ENCODE measurements at regions not wholly inside any gene's neighbourhood (a gene's known extent, or its start where the extent isn't known, plus 50 kb on each side); places are given as distances from the start of the nearest gene placed in this dataset.
"Not testable (repeated sequence)": the region's sequence is repeated elsewhere in the genome, so short reads cannot be mapped to it uniquely, and the experiment has no call there.

GRCh38 chr15:58363673-58364072, 68.1 kb upstream of the LIPC start:
- TF ChIP-seq CTCF (IDR thresholded peaks at IDR 0.05; ENCODE audit: low read depth, low read length, missing input control); EGR1 (IDR thresholded peaks at IDR 0.05; ENCODE audit: low read depth in 2 of 2); YY1 (IDR thresholded peaks at IDR 0.05); REST (IDR thresholded peaks at IDR 0.05); GABPA (IDR thresholded peaks at IDR 0.05 in 1 of 2, conservative IDR thresholded peaks at IDR 0.05 in 1 of 2); JUND (IDR thresholded peaks at IDR 0.05); MAX (IDR thresholded peaks at IDR 0.05); ZBTB33 (IDR thresholded peaks at IDR 0.05): not testable (repeated sequence)
- TF ChIP-seq RAD21 (IDR thresholded peaks at IDR 0.05): peak in 1 of 2 donors; percentile 16
- peak; percentile 24 to 46 for TF ChIP-seq HNF4A (conservative IDR thresholded peaks at IDR 0.05)

All from liver (tissue), 3 donors.